ENCODE measurements at regions not wholly inside any gene's neighbourhood (a gene's known extent, or its start where the extent isn't known, plus 50 kb on each side); places are given as distances from the start of the nearest gene placed in this dataset.

GRCh38 chr12:39176356-39176755 is 266.6 kb downstream of the KIF21A start:
- Histone ChIP-seq H3K9me1 (ENCODE audit: control insufficient read depth, insufficient read depth, low read length) (no peaks in the 10 kb centered on the region), H4K20me1 (replicated peaks; ENCODE audit: control insufficient read depth, insufficient read depth, low read length) (no peaks in the 10 kb centered on the region), H3K9me3 (replicated peaks; ENCODE audit: control insufficient read depth, insufficient read depth, low read depth, low read length) (no peaks in the 10 kb centered on the region), H3K79me2 (ENCODE audit: control insufficient read depth, insufficient read depth, low read length) (no peaks in the 10 kb centered on the region), H3K27ac (ENCODE audit: extremely low read depth, low read depth, low read length) (no peak overlapping the region), H3K36me3 (ENCODE audit: control insufficient read depth, insufficient read depth, low read length) (no peaks in the 10 kb centered on the region), H3K4me1 (replicated peaks in 1 of 2; ENCODE audit: control insufficient read depth in 2 of 2, insufficient read depth in 2 of 2, low read length in 2 of 2) (no peaks in the 10 kb centered on the region), H2AFZ (ENCODE audit: low read depth, low read length) (no peak overlapping the region), H3K9ac (ENCODE audit: insufficient read depth in 1 of 2, low read depth in 2 of 2, low read length in 2 of 2) (no peak overlapping the region), H3K27me3 (ENCODE audit: control insufficient read depth in 2 of 2, insufficient read depth in 2 of 2, low read length in 2 of 2) (no peaks in the 10 kb centered on the region), H3K4me3 (no peak overlapping the region), H3K4me2 (ENCODE audit: insufficient read depth, low read length) (no peak overlapping the region)
- CTCF ChIA-PET (ENCODE audit: low intra/inter-chr PET ratio) = interaction anchor here (0.6 kb wide), 1 partner anchor 117 kb away, joined by 3 read pairs; no protein-coding TSS in a partner anchor
- intact Hi-C loops (cut with micrococcal nuclease) = no loop called here
- ATAC-seq (no peak), FAIRE-seq (no peak), DNase-seq (ENCODE audit: extremely low read depth in 1 of 4, low spot score in 3 of 4) (no peak)
- in situ Hi-C loops (cut with MboI) = no loop called here
- POLR2A ChIA-PET = no interaction called here
- no TSS peak for BruUV-seq (replicated peaks)
- TF ChIP-seq RFX1 (IDR thresholded peaks at IDR 0.05) = peak; percentile 35
- TF ChIP-seq GATA2 (CRISPR knock-in tag; IDR thresholded peaks at IDR 0.05) = no peak

- H3K4me2 ChIP-seq (ENCODE audit: insufficient read depth, low read length) = no peak overlapping the region
- no peak overlapping the region for H3K27ac ChIP-seq (ENCODE audit: extremely low read depth, low read depth, low read length)
- FAIRE-seq = no peak
- H3K79me2 ChIP-seq (ENCODE audit: control insufficient read depth, insufficient read depth, low read length) = no peaks in the 10 kb centered on the region
- no TSS peak for BruUV-seq (replicated peaks)
- CTCF ChIA-PET (ENCODE audit: low intra/inter-chr PET ratio) = no interaction called here
- H3K9ac ChIP-seq (ENCODE audit: insufficient read depth in 1 of 2, low read depth in 2 of 2, low read length in 2 of 2) = no peak overlapping the region
- H3K9me1 ChIP-seq (ENCODE audit: control insufficient read depth, insufficient read depth, low read length) = no peaks in the 10 kb centered on the region
- WGBS (ENCODE audit: insufficient coverage, low coverage, missing lambda C conversion rate) = 0% methylated on average over 2 of the region's 2 CpGs
- DNase-seq (ENCODE audit: extremely low read depth in 1 of 4, low spot score in 3 of 4) = no peak
- POLR2A ChIA-PET = no interaction called here
- no peaks in the 10 kb centered on the region for H3K4me1 ChIP-seq (replicated peaks in 1 of 2; ENCODE audit: control insufficient read depth in 2 of 2, insufficient read depth in 2 of 2, low read length in 2 of 2)
- no peaks in the 10 kb centered on the region for H4K20me1 ChIP-seq (replicated peaks; ENCODE audit: control insufficient read depth, insufficient read depth, low read length)
- intact Hi-C loops (cut with micrococcal nuclease) = no loop called here
- no peaks in the 10 kb centered on the region for H3K9me3 ChIP-seq (replicated peaks; ENCODE audit: control insufficient read depth, insufficient read depth, low read depth, low read length)
- in situ Hi-C loops (cut with MboI) = no loop called here
- H3K36me3 ChIP-seq (ENCODE audit: control insufficient read depth, insufficient read depth, low read length) = no peaks in the 10 kb centered on the region
- H3K27me3 ChIP-seq (ENCODE audit: control insufficient read depth in 2 of 2, insufficient read depth in 2 of 2, low read length in 2 of 2) = no peaks in the 10 kb centered on the region
- no peak for ATAC-seq
- no peak overlapping the region for H3K4me3 ChIP-seq
- TF ChIP-seq RBM39 (optimal IDR thresholded peaks at IDR 0.05; ENCODE audit: low read depth, low read length) (no peak), SMAD4 (CRISPR knock-in tag; conservative IDR thresholded peaks at IDR 0.05) (no peak), EHMT2 (IDR thresholded peaks at IDR 0.05) (no peak), ZNF12 (CRISPR knock-in tag; IDR thresholded peaks at IDR 0.05) (no peak), THAP12 (CRISPR knock-in tag; IDR thresholded peaks at IDR 0.05) (no peak)
- TF ChIP-seq, protein P1, sequence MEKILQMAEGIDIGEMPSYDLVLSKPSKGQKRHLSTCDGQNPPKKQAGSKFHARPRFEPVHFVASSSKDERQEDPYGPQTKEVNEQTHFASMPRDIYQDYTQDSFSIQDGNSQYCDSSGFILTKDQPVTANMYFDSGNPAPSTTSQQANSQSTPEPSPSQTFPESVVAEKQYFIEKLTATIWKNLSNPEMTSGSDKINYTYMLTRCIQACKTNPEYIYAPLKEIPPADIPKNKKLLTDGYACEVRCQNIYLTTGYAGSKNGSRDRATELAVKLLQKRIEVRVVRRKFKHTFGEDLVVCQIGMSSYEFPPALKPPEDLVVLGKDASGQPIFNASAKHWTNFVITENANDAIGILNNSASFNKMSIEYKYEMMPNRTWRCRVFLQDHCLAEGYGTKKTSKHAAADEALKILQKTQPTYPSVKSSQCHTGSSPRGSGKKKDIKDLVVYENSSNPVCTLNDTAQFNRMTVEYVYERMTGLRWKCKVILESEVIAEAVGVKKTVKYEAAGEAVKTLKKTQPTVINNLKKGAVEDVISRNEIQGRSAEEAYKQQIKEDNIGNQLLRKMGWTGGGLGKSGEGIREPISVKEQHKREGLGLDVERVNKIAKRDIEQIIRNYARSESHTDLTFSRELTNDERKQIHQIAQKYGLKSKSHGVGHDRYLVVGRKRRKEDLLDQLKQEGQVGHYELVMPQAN (IDR thresholded peaks at IDR 0.05; ENCODE audit: borderline replicate concordance) = no peak
- H2AFZ ChIP-seq (ENCODE audit: low read depth, low read length) = no peak overlapping the region
Measured at GRCh38 chr12:39173726-39174125, 268.3 kb upstream of the CPNE8 start.

Measured in K562 (cell line).